ENCODE measurements at regions not wholly inside any gene's neighbourhood (a gene's known extent, or its start where the extent isn't known, plus 50 kb on each side); places are given as distances from the start of the nearest gene placed in this dataset.

GRCh38 chr2:223652902-223653301, 50.7 kb upstream of the SCG2 start:
- TF ChIP-seq CTCF (IDR thresholded peaks at IDR 0.05; ENCODE audit: control insufficient read depth, insufficient read depth, low read depth, low read length, missing control alignments), result no peak
- no peak for DNase-seq (ENCODE audit: low read depth)
- H3K4me3 ChIP-seq (ENCODE audit: control insufficient read depth, low read depth, low read length), result no peak overlapping the region

- no peak overlapping the region for H3K4me3 ChIP-seq (ENCODE audit: control insufficient read depth, low read depth, low read length)
- no peak for TF ChIP-seq CTCF (IDR thresholded peaks at IDR 0.05; ENCODE audit: control insufficient read depth, insufficient read depth, low read depth, low read length, missing control alignments)
- no peak for DNase-seq (ENCODE audit: low read depth)
Measured at GRCh38 chr2:223652122-223652521, 50.0 kb upstream of the SCG2 start.

All from AG09309 (cell line).